GM18858 (cell line): ENCODE measurements at regions not wholly inside any gene's neighbourhood (a gene's known extent, or its start where the extent isn't known, plus 50 kb on each side); places are given as distances from the start of the nearest gene placed in this dataset.
"Not testable (repeated sequence)": the region's sequence is repeated elsewhere in the genome, so short reads cannot be mapped to it uniquely, and the experiment has no call there.

ENCODE experiments used
- ATAC-seq: cut with Tn5 transposase; IDR thresholded peaks from one replicate; pipeline ENCODE4 v1.9.1; 2021; ENCODE audit not compliant: unreplicated experiment

DNA sequence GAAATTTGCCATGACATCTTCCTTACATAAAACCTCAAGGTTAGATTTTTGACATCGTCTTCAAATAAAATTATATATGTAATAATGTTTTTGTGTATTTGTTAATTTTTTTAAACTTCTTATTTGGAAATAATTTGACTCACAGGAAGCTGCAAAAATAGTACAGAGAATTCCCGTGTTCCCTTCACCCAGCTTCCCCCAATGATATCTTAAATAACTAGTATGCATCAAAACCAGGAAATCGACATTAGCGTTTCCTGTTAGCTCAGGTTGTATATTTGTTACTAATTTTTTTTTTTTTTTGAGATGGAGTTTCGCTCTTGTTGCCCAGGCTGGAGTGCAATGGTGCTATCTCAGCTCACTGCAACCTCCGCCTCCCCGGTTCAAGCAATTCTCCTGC is 86.3 kb upstream of the SPRY4 start:
- no peak for ATAC-seq

DNA sequence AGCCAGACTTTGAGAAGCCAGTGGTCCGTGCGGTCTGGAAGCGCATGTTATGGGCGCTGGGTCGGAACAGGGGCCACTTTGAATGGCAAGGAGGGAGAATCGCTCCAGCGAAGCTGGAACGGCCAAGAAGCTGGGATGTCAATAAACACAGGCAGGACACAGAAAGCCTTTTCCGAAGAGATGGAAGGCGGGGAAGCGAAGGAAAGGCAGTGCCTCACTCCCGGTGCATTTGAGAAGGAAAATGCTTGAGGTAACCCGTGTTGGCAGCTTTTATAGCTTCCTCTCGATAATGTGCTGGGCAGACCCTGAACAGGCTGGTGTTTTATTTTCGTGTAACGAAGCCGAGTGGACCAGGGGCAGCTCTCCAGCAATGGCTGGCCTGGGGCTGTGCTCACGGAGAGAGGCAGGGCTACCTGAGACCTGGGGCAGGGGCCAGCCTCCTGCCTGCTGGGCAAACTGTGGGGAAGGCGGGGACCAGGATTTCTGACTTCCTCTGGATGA is 84.2 kb upstream of the SPRY4 start:
- ATAC-seq: no peak

DNA sequence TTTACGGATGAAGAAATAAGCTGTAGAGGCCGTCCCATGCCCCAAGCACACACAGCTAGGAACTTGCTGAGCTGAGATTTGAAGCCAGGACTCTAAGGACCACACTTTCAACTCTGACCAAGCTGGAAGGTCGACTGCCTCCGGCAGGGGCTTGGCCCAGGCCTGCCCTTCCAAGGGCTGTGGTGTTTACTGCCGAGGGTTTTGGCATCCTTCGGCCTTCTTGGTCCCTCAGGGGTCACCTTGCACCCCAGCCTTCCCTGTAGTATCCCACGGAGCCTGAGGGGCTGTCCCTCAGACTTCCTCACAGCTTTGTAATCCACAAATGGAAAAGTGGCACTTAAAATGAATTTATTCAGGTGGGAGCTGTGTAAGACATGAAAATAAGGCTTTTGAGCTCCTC is 83.7 kb upstream of the SPRY4 start:
- ATAC-seq: no peak

- ATAC-seq: no peak
Measured at GRCh38 chr5:142405814-142406395, 81.1 kb upstream of the SPRY4 start.

DNA sequence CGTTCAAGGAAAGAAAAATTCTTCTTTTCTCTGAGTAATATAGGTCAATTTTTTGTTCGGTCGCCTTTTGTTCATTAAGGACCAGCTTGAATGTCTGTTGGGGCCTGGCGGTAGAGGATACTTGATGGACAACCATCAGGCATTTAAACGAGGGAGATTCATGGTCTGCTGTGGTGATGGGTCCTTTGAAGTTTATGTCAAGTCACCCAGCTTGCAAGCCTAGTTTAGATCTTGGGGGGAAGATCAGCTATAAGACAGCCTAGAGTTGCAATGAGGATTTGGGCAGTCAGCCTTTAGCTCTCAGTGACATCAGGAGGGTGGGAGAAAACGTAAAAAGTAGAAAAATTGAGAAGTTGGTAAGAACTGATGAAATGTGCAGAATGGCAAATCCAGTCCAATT is 80.2 kb upstream of the SPRY4 start:
- ATAC-seq: no peak

DNA sequence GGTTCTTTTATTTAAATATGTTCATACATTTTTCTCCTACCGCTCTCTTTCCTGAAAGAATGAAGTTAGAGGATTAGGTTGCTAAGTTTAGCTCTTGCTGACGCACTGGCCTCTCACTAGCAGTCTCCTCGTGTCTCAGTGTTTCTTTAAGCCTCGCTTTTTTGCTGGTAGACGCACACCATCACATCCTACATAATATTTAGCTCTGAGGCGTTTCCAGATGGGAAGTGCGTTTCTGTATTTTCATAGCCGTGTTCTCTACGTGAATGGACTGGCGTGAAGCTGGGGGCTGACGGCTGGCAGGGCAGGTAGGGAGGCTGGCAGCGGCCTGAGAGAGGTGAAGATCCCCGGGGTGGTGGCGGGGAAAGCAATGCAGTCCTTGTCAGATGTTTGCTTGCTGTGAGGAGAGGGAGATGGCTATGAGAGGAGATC is 79.2 kb upstream of the SPRY4 start:
- no peak for ATAC-seq

GRCh38 chr5:142403583-142403982 is 78.8 kb upstream of the SPRY4 start:
- no peak for ATAC-seq

DNA sequence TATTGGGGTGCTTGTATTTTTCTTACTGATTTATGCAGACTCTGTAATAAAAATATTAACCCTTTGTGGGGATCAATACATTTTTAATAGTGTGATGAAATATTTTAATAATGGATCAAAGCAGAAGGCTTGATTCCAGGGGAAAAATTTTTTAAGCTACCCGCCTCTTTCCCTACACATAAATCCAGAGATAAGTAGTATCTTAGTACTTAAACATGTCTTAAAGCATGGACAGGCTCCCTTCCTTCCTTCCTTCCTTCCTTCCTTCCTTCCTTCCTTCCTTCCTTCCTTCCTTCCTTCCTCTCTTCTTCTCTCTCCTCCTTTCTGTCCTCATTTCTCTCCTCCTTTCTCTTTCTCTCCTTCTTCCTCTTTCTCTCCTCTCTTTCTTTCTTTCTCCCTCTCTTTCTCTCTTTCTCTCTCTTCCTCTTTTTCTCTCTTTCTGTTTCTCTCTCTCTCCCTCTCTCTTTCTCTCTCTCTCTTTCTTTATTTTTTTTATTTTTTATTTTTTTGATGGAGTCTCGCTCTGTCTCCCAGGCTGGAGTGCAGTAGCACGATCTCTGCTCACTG is 78.0 kb upstream of the SPRY4 start:
- ATAC-seq: no peak

DNA sequence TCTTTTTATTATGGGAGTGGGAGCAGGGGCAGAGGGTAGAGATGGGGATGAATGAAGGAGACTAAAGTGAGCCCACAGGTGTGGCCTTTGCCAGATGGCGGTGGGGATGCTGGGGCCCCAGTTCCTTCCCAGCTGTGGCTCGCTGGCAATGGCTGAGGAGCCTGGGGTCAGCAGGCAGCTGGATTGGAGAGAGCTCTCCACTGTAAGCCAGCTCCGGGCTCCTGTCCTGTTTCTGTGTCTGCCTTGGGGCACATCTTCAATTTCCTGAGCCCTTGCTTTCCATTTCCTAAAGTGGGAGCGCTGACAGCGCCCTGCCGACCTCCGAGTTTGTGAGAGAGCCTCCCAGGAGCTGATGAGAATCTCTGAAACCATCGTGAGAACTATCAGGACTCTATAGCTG is 75.6 kb upstream of the SPRY4 start:
- no peak for ATAC-seq

DNA sequence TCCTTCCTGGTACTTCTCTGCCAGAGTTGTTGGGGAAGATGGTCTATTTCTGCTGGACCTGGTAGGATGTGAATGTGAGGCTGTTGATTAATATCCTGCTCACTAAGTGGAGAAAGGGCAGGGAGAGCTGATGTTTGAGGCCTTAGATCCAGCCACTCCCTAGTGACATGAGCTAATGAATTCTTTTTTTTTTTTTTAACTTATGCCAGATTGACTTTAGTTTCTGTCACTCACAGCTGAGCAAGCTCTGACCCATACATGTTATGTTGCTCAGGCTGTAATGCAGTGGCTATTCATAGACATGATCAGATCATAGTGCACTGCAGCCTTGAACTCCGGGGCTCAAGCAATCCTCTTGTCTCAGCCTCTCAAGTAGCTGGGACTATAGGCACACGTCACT is 75.1 kb upstream of the SPRY4 start:
- ATAC-seq: no peak

DNA sequence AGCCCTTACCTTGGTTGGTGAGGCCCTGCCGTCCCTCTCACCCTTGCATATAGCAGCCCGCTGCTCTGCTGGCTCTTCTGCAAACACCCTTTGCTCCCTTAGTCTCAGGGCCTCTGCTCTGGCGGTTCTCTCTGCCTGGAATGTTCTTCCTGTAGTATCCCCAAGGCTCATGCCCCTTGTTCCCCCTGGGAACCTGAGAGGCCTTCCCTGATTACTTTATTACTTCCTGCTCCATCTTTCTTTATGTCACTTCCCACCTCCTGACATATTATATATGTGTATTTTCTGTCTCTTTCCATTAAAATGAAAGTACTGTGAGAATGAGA is 73.9 kb upstream of the SPRY4 start:
- no peak for ATAC-seq

GRCh38 chr5:142398011-142398729 is 73.3 kb upstream of the SPRY4 start:
- not testable (repeated sequence) for ATAC-seq

GRCh38 chr5:142397178-142397577 is 72.4 kb upstream of the SPRY4 start:
- ATAC-seq: no peak

DNA sequence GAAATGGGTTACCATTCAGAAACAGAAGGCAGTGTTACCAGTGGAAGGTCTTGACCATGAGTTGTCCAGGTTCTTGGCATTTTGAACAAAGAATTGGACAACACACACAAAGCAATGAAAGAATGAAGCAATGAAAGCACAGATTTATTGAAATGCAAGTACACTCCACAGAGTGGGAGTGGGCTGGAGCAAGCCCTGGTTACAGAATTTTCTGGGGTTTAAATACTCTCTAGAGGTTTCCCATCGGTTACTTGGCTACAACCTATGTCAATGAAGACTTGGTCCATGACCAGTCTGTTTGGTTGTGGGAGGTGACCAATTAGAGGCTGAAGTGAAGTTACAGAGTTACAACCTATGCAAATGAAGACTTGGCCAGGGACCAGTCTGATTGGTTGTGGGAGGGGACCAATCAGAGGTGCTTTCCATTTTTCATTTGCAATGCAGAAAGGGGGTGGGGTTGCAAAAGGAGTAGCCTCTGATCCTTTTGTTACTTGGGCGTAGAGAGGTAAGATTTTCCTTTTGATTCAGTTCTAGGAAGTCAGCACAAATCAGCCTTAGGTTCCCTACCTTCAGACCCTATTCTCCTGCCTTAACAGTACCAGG is 71.7 kb upstream of the SPRY4 start:
- ATAC-seq: no peak

GRCh38 chr5:142395334-142395733 is 70.5 kb upstream of the SPRY4 start:
- ATAC-seq: no peak

- no peak for ATAC-seq
Measured at GRCh38 chr5:142391058-142391845, 66.4 kb upstream of the SPRY4 start.

DNA sequence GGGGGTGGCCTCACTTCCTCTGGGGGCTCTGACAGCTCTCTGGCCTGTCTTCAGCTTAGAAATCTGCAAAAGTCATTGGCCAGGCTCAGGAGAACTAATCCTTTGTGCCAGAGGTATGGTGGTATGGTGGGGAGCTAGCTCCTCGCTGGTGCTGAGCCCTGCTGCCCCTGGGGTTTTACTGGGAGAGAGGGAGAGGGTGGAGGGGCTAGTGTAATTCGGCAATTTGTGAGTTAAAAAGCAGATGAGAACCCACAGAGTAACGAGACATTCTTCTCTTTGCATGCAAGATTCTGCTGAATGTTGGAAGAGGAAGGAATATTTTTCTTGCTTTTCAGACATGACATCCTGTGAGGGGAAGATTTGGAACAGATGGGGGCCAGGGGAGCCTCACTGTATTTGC is 65.5 kb upstream of the SPRY4 start:
- ATAC-seq: no peak

- ATAC-seq: no peak
Measured at GRCh38 chr5:142388696-142389095, 63.9 kb upstream of the SPRY4 start.

DNA sequence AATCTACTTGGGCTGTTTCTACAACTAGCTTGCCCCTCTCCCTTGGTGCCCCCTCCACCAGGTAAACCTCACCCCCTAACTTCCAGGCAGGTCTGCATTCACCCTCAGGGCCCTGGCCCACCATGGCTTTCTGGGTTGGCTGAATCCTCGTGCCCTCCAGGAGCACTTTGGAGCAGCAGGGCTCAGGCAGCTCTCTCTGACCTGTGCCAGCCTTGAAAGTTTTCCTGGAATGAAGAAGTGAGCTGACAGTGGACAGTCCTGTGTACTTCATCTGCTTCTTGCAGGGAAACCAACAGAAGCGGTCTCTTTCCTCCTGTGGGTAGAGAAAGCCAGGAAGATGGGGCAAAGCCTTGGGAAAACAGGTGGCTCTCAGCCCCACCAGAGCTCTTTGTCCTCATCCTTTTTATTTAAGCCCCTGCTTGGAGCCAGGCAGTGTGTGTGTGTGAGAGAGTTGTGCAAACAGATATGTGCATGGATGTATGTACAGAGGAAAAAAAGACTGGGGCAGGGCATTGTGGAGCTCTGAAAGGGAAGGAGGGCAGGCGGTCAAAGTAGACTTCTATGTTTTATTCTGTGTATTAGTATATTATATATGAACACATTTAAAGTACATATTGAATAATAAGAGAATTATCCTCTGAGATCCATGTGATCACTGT is 62.3 kb upstream of the SPRY4 start:
- no peak for ATAC-seq

DNA sequence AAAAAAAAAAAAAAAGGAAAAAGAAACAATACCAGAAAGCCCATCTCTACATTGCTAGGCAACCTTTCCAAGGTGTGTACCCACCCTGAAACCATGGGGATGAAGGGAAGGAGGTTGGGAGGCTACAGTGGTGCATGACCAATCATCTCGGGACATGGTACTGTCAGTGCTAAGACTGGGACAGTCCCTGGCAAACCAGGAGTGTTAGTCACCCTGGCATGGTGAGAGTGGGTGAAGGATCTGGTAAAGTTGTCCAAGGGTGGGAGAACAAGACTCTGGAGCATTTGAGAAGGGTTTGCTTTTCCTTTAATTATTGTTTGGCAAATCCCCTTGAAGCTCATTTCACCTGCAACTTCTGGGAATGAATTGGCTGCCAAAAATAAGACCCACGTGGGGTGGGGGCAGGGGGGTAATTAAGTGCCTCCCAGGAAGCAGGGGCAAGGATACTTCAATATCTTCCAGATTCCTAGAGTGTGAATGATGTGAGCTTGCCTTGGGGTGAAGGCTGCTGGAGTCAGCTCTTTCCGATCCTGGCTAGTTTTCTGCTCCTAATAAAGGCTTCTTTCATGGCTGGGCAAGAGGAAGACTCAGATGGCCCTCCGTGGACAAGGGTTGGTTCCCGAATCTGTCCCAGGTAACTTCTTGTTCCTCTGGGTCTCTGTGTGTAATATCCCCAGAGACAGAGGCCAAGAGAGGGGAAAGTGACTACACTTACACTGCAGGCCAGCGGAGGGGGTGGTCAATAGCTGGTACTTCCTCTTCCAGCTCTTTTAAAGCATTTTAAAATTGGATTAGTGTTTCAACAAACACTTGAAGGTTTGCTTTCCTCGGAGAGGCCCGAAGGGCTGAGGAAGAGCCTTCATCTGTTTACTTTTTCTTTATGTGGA is 61.6 kb upstream of the SPRY4 start:
- no peak for ATAC-seq
